ENCODE measurements at regions not wholly inside any gene's neighbourhood (a gene's known extent, or its start where the extent isn't known, plus 50 kb on each side); places are given as distances from the start of the nearest gene placed in this dataset.

DNA sequence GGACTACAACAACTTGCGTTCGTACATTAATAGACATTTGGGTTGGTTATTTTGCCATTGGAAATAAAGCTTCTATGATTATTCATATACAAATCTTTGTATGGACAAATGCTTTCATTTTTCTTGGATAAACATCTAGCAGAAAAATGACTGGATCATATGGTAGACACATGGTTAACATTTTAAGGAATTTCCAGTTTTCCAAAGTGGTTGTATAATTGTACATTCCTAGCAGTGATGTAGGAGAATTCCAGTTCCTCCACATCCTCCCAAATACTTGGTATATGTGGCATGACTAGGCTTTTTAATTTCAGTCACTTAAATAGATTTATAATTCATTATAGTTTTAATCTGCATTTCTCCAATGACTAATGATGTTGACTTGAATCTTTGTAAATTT is 246.2 kb upstream of the NCAM1 start:
- H3K4me2 ChIP-seq (ENCODE audit: insufficient read depth, low read length), result no peak overlapping the region
- no peaks in the 10 kb centered on the region for H3K9me3 ChIP-seq (ENCODE audit: low read depth, low read length)
- H3K27me3 ChIP-seq (ENCODE audit: insufficient read depth, low read length), result no peaks in the 10 kb centered on the region
- no peaks in the 10 kb centered on the region for H3K79me2 ChIP-seq (ENCODE audit: insufficient read depth, low read length)
- no peak for DNase-seq (ENCODE audit: insufficient read length, low spot score, missing footprints)
- H3K4me1 ChIP-seq (ENCODE audit: insufficient read depth, low read length), result no peaks in the 10 kb centered on the region
- no peaks in the 10 kb centered on the region for H4K20me1 ChIP-seq (ENCODE audit: insufficient read depth, low read length)
- no peak overlapping the region for H3K4me3 ChIP-seq (ENCODE audit: insufficient read depth, low read length)
- no peak overlapping the region for H3K27ac ChIP-seq (ENCODE audit: low read depth, low read length)
- H3K36me3 ChIP-seq (ENCODE audit: insufficient read depth, low read length), result no peaks in the 10 kb centered on the region
- H2AFZ ChIP-seq (ENCODE audit: low read length), result no peak overlapping the region
- no peak for TF ChIP-seq CTCF (IDR thresholded peaks at IDR 0.05; ENCODE audit: extremely low read depth, low read depth, low read length)

GRCh38 chr11:112718483-112718882 is 242.7 kb upstream of the NCAM1 start:
- DNase-seq (ENCODE audit: insufficient read length, low spot score, missing footprints), result no peak
- H3K4me3 ChIP-seq (ENCODE audit: insufficient read depth, low read length), result no peak overlapping the region
- no peaks in the 10 kb centered on the region for H3K79me2 ChIP-seq (ENCODE audit: insufficient read depth, low read length)
- no peak overlapping the region for H3K4me2 ChIP-seq (ENCODE audit: insufficient read depth, low read length)
- no peak for TF ChIP-seq CTCF (IDR thresholded peaks at IDR 0.05; ENCODE audit: extremely low read depth, low read depth, low read length)
- H3K4me1 ChIP-seq (ENCODE audit: insufficient read depth, low read length), result no peaks in the 10 kb centered on the region
- no peaks in the 10 kb centered on the region for H3K36me3 ChIP-seq (ENCODE audit: insufficient read depth, low read length)
- no peaks in the 10 kb centered on the region for H4K20me1 ChIP-seq (ENCODE audit: insufficient read depth, low read length)
- no peak overlapping the region for H2AFZ ChIP-seq (ENCODE audit: low read length)
- no peaks in the 10 kb centered on the region for H3K9me3 ChIP-seq (ENCODE audit: low read depth, low read length)
- no peaks in the 10 kb centered on the region for H3K27me3 ChIP-seq (ENCODE audit: insufficient read depth, low read length)
- no peak overlapping the region for H3K27ac ChIP-seq (ENCODE audit: low read depth, low read length)

- no peak overlapping the region for H3K4me2 ChIP-seq (ENCODE audit: insufficient read depth, low read length)
- no peaks in the 10 kb centered on the region for H4K20me1 ChIP-seq (ENCODE audit: insufficient read depth, low read length)
Observed at GRCh38 chr11:112719736-112720525, 241.3 kb upstream of the NCAM1 start.

More at GRCh38 chr11:112719736-112720525, 241.3 kb upstream of the NCAM1 start:
- DNase-seq (ENCODE audit: insufficient read length, low spot score, missing footprints), result no peak
- no peak overlapping the region for H3K27ac ChIP-seq (ENCODE audit: low read depth, low read length)
- H3K4me3 ChIP-seq (ENCODE audit: insufficient read depth, low read length), result no peak overlapping the region
- no peak overlapping the region for H2AFZ ChIP-seq (ENCODE audit: low read length)
- no peaks in the 10 kb centered on the region for H3K27me3 ChIP-seq (ENCODE audit: insufficient read depth, low read length)
- H3K79me2 ChIP-seq (ENCODE audit: insufficient read depth, low read length), result no peaks in the 10 kb centered on the region
- H3K4me1 ChIP-seq (ENCODE audit: insufficient read depth, low read length), result no peaks in the 10 kb centered on the region
- H3K36me3 ChIP-seq (ENCODE audit: insufficient read depth, low read length), result no peaks in the 10 kb centered on the region
- TF ChIP-seq CTCF (IDR thresholded peaks at IDR 0.05; ENCODE audit: extremely low read depth, low read depth, low read length), result no peak
- H3K9me3 ChIP-seq (ENCODE audit: low read depth, low read length), result no peaks in the 10 kb centered on the region

Measured in osteoblast (primary cell).